GM12878 (cell line): ENCODE measurements at regions not wholly inside any gene's neighbourhood (a gene's known extent, or its start where the extent isn't known, plus 50 kb on each side); places are given as distances from the start of the nearest gene placed in this dataset.

Experiments used
- ATAC-seq: fragments of 200-7000 bp; cut with Tn5 transposase; 3 replicates; pipeline ENCODE4 v1.9.1; 2020; ENCODE audit warnings: mild to moderate bottlenecking, moderate library complexity
- BruUV-seq: library from RNA; stranded (reverse); fragments of 400-500 nt; replicated peaks from 2 replicates; lab custom pipeline; 2021; lab: Mats Ljungman, UMichigan
- CTCF ChIA-PET: fragments of 300-600 bp; sonication (Branson Sonifier 250); formaldehyde crosslinking; extraction: SDS; loops from one replicate; lab custom pipeline; 2021; ENCODE audit warnings: inconsistent platforms; lab: Yijun Ruan, JAX
- POLR2A ChIA-PET: fragments of 350-600 bp; formaldehyde crosslinking; extraction: SDS; loops from one replicate; lab custom pipeline; 2021; ENCODE audit warnings: inconsistent platforms; lab: Charles Lee
- RAD21 ChIA-PET: fragments of 300-600 bp; sonication (Branson Sonifier 250); formaldehyde crosslinking; loops from one replicate; lab custom pipeline; 2023; ENCODE audit warnings: antibody characterized with exemption; ENCODE audit not compliant: unreplicated experiment; lab: Charles Lee
- SMC1A ChIA-PET: fragments of 300-600 bp; sonication (Branson Sonifier 250); formaldehyde crosslinking; loops from one replicate; lab custom pipeline; 2023; ENCODE audit not compliant: unreplicated experiment, uncharacterized antibody; lab: Charles Lee
- DNase-seq: peaks from one replicate; pipeline ENCODE4 v3.0.0-alpha.2; 2011; ENCODE audit warnings: low read depth, low spot score
- FAIRE-seq: peaks from 3 replicates; lab custom pipeline; 2011; peaks lifted over from hg19 to GRCh38; lab: Jason Lieb, UNC
- H2AFZ ChIP-seq: 2 replicates; pipeline ENCODE4 v1.6.0; 2011; ENCODE audit warnings: low read depth, low read length, control low read depth; ENCODE audit not compliant: control insufficient read depth
- H3K27ac ChIP-seq: 2 replicates; pipeline ENCODE4 v1.5.1; 2011; ENCODE audit warnings: control low read depth; ENCODE audit not compliant: control insufficient read depth, insufficient read depth
- H3K27me3 ChIP-seq, 2 experiments: replicated peaks in 1 of 2; 2 replicates each; pipeline versions ENCODE4 v1.6.0 to v1.6.1; 2011; ENCODE audit warnings: low read length in 1 of 2; ENCODE audit not compliant: control insufficient read depth in 2 of 2, insufficient read depth in 2 of 2
- H3K36me3 ChIP-seq, 2 experiments: 2 replicates each; pipeline ENCODE4 v1.5.1; 2011; ENCODE audit warnings: low read length in 1 of 2; ENCODE audit not compliant: control insufficient read depth in 2 of 2, insufficient read depth in 2 of 2
- H3K4me1 ChIP-seq: 2 replicates; pipeline ENCODE4 v1.6.1; 2011; ENCODE audit warnings: mild to moderate bottlenecking, low read length, moderate library complexity, mixed read lengths; ENCODE audit not compliant: control insufficient read depth, insufficient read depth
- H3K4me2 ChIP-seq: 2 replicates; pipeline ENCODE4 v1.6.0; 2011; ENCODE audit warnings: control low read depth; ENCODE audit not compliant: control insufficient read depth, insufficient read depth
- H3K4me3 ChIP-seq: fragments of 200-600 bp; sonication (generic); 2 replicates; pipeline ENCODE4 v1.5.1; 2016
- H3K79me2 ChIP-seq: 2 replicates; pipeline ENCODE4 v1.6.0; 2011; ENCODE audit warnings: low read length; ENCODE audit not compliant: control insufficient read depth, insufficient read depth
- H3K9ac ChIP-seq: 2 replicates; pipeline ENCODE4 v1.8.0; 2011; ENCODE audit warnings: low read length, control low read depth, mixed read lengths; ENCODE audit not compliant: control insufficient read depth, insufficient read depth
- H3K9me3 ChIP-seq: replicated peaks from 3 replicates; pipeline ENCODE4 v1.5.1; 2011; ENCODE audit warnings: mild to moderate bottlenecking, low read length; ENCODE audit not compliant: control insufficient read depth, insufficient read depth
- H4K20me1 ChIP-seq: 2 replicates; pipeline ENCODE4 v1.6.0; 2011; ENCODE audit not compliant: control insufficient read depth, insufficient read depth
- BACH1 ChIP-seq: fragments of 450-650 bp; IDR thresholded peaks from 2 replicates; pipeline ENCODE4 v1.6.1; 2017; ENCODE audit warnings: mild to moderate bottlenecking, borderline replicate concordance
- CBFB ChIP-seq: IDR thresholded peaks from 2 replicates; pipeline ENCODE4 v1.6.1; 2016; ENCODE audit warnings: antibody characterized with exemption, low read depth
- CHD4 ChIP-seq: fragments of 200-600 bp; sonication (generic); IDR thresholded peaks from 2 replicates; pipeline ENCODE4 v1.6.1; 2016; ENCODE audit warnings: mild to moderate bottlenecking
- CREB1 ChIP-seq: IDR thresholded peaks from 2 replicates; pipeline ENCODE4 v1.6.1; 2012; ENCODE audit warnings: low read depth, mild to moderate bottlenecking, inconsistent platforms
- ESRRA ChIP-seq: IDR thresholded peaks from 2 replicates; pipeline ENCODE4 v1.6.1; 2012; ENCODE audit warnings: mild to moderate bottlenecking, low read length, improper control_type of control experiment
- FOXM1 ChIP-seq: IDR thresholded peaks from 2 replicates; pipeline ENCODE4 v1.6.1; 2012; ENCODE audit warnings: low read depth, mild to moderate bottlenecking, inconsistent platforms, low read length, moderate library complexity
- HDAC6 ChIP-seq: fragments of 200-600 bp; sonication (generic); IDR thresholded peaks from one replicate; pipeline ENCODE4 v1.8.0; 2017; ENCODE audit warnings: antibody characterized with exemption; ENCODE audit not compliant: unreplicated experiment
- IRF5 ChIP-seq: fragments of 450-650 bp; IDR thresholded peaks from 2 replicates; pipeline ENCODE4 v1.6.1; 2017; ENCODE audit warnings: borderline replicate concordance
- MTA2 ChIP-seq: fragments of 450-650 bp; IDR thresholded peaks from 2 replicates; pipeline ENCODE4 v1.6.1; 2016; ENCODE audit warnings: low read depth, mild to moderate bottlenecking, moderate library complexity
- NFIC ChIP-seq: IDR thresholded peaks from 2 replicates; pipeline ENCODE4 v1.6.1; 2012; ENCODE audit warnings: low read depth, mild to moderate bottlenecking, inconsistent platforms, low read length, moderate library complexity
- NFXL1 ChIP-seq: fragments of 450-650 bp; IDR thresholded peaks from 2 replicates; pipeline ENCODE4 v1.6.1; 2017; ENCODE audit warnings: antibody characterized with exemption, mild to moderate bottlenecking, borderline replicate concordance
- POLR2A ChIP-seq: IDR thresholded peaks from 2 replicates; pipeline ENCODE4 v1.6.1; 2011; ENCODE audit warnings: low read depth, mild to moderate bottlenecking, low read length
- SIX5 ChIP-seq: IDR thresholded peaks from 2 replicates; pipeline ENCODE4 v1.6.1; 2011; ENCODE audit warnings: mild to moderate bottlenecking, low read depth, low read length, moderate library complexity; ENCODE audit not compliant: severe bottlenecking
- SUZ12 ChIP-seq: fragments of 200-600 bp; sonication (generic); IDR thresholded peaks from one replicate; pipeline ENCODE4 v1.6.1; 2018; ENCODE audit warnings: antibody characterized with exemption, mild to moderate bottlenecking; ENCODE audit not compliant: unreplicated experiment
- ZNF207 ChIP-seq: fragments of 450-650 bp; IDR thresholded peaks from 2 replicates; pipeline ENCODE4 v1.6.1; 2014; ENCODE audit warnings: antibody characterized with exemption, mild to moderate bottlenecking, borderline replicate concordance
- ZNF24 ChIP-seq: fragments of 450-650 bp; IDR thresholded peaks from 2 replicates; pipeline ENCODE4 v1.6.1; 2017; ENCODE audit warnings: antibody characterized with exemption, mild to moderate bottlenecking
- ZNF384 ChIP-seq: IDR thresholded peaks from 2 replicates; pipeline ENCODE4 v1.6.1; 2012; ENCODE audit warnings: low read depth, mild to moderate bottlenecking, low read length, improper control_type of control experiment, borderline replicate concordance
- WGBS: methylation state at CpG from one replicate; pipeline ENCODE4 v1.1.6; 2016; ENCODE audit warnings: low lambda C conversion rate; ENCODE audit not compliant: insufficient replicate concordance, insufficient coverage; ENCODE audit errors: missing lambda C conversion rate; 5-methylcytosine and 5-hydroxymethylcytosine counted together
- in situ Hi-C: fragments of 300-500 bp; cut with MboI; formaldehyde crosslinking; loops from 9 replicates; pipeline ENCODE4 v1.14.3; 2018; ENCODE audit warnings: mixed read lengths
- intact Hi-C: fragments of 100-400 bp; cut with micrococcal nuclease; formaldehyde crosslinking; loops from one replicate; pipeline ENCODE4 v1.14.2; 2022; ENCODE audit not compliant: unreplicated experiment

GRCh38 chr5:155275222-155275621 is 261.7 kb downstream of the KIF4B start (continued):
- no peak for TF ChIP-seq ZNF24

- 23% methylated on average over 3 of the region's 3 CpGs for WGBS
- DNase-seq (no peak), FAIRE-seq (no peak), ATAC-seq (no peak)
- Histone ChIP-seq H3K4me1 (no peaks in the 10 kb centered on the region), H4K20me1 (no peaks in the 10 kb centered on the region), H3K4me3 (no peak overlapping the region), H3K79me2 (no peaks in the 10 kb centered on the region), H3K27me3 (no peaks in the 10 kb centered on the region; a peak in 1 of 4 replicates), H2AFZ (no peak overlapping the region), H3K9me3 (no peaks in the 10 kb centered on the region), H3K27ac (no peak overlapping the region), H3K9ac (no peak overlapping the region), H3K36me3 (no peaks in the 10 kb centered on the region), H3K4me2 (no peak overlapping the region)
- ChIA-PET RAD21 (no interaction called here), POLR2A (no interaction called here), CTCF (no interaction called here), SMC1A (no interaction called here)
- TF ChIP-seq CREB1 (no peak), SUZ12 (no peak), SIX5 (no peak), ZNF207 (no peak), ESRRA (no peak), POLR2A (no peak), NFXL1 (no peak), NFIC (no peak), ZNF384 (no peak), HDAC6 (no peak), IRF5 (no peak), FOXM1 (no peak), BACH1 (no peak), CHD4 (no peak), MTA2 (no peak), CBFB (no peak)
- no TSS peak for BruUV-seq
- in situ Hi-C loops (no loop called here), intact Hi-C loops (no loop called here)
Observed at GRCh38 chr5:155276231-155276630, 262.7 kb downstream of the KIF4B start.
